ENCODE measurements at regions not wholly inside any gene's neighbourhood (a gene's known extent, or its start where the extent isn't known, plus 50 kb on each side); places are given as distances from the start of the nearest gene placed in this dataset.

GRCh38 chr3:145368748-145369147 is 792.2 kb downstream of the PLOD2 start:
- TF ChIP-seq CTCF (IDR thresholded peaks at IDR 0.05) (no peak), ZFX (IDR thresholded peaks at IDR 0.05; ENCODE audit: borderline replicate concordance) (no peak)

Measured in 22Rv1 (cell line).